GM19467 (cell line): ENCODE measurements at regions not wholly inside any gene's neighbourhood (a gene's known extent, or its start where the extent isn't known, plus 50 kb on each side); places are given as distances from the start of the nearest gene placed in this dataset.
"Not testable (repeated sequence)": the region's sequence is repeated elsewhere in the genome, so short reads cannot be mapped to it uniquely, and the experiment has no call there.

Experiments used
- ATAC-seq: cut with Tn5 transposase; IDR thresholded peaks from one replicate; pipeline ENCODE4 v1.9.1; 2021; ENCODE audit warnings: mild to moderate bottlenecking, moderate library complexity; ENCODE audit not compliant: unreplicated experiment

GRCh38 chr4:115292320-115293092 is 179.1 kb upstream of the NDST4 start:
- ATAC-seq, result peak; percentile 77

DNA sequence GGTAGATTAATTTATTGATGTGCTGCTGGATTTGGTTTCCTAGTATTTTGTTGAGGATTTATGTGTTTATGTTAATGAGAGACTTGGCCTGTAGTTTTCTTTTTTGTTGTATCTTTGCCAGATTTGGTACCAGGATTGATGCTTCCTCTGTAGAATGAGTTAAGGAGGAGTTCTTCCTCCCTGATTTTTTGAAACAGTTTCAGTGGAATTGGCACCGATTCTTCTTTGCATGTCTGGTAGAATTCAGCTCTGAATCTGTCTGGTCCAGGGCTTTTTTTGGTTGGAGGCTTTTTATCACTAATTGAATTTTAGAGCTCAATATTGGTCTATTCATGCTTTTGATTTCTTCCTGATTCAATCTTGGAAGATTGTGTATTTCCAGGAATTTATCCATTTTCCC is 174.0 kb upstream of the NDST4 start:
- no peak for ATAC-seq

- ATAC-seq, result no peak
Observed at GRCh38 chr4:115279330-115279729, 165.9 kb upstream of the NDST4 start.

DNA sequence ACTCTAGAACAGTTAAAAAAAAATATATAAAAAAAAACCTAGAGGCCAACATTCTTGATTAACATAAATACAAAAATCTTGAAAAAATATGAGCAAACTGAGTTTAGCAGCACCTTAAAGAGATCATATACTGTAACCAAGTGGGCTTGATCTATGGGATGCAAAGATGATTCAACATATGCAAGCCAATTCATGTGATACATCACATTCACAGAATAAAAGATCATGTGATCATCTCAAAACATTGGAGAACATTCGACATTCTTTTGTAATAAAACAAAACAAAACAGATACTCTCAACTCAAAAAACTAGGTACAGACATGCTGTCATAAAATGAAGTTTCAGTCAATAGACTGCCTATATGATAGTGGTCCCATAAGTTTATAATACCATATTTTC is 165.4 kb upstream of the NDST4 start:
- ATAC-seq, result no peak

- no peak for ATAC-seq
Observed at GRCh38 chr4:115275615-115276014, 162.2 kb upstream of the NDST4 start.

DNA sequence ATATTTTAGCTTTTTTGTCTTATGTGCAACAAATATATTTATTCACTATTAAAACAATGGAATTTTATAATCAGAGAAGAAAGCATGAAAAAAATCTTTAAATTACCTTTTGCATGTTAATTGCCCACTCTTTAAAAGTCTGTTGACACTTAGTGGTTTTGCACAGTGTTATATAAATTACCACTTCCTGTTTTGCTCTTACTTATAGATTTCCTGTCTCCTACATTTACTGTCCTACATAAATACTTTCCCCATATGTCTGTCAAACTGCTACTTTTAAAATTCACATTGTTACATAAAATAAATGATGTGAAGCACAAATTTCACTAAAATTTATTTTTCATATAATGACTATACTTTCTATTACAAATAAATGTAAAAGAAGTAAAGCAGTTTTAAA is 161.1 kb upstream of the NDST4 start:
- ATAC-seq, result peak; percentile 90

GRCh38 chr4:115272594-115272993 is 159.2 kb upstream of the NDST4 start:
- no peak for ATAC-seq

GRCh38 chr4:115272185-115272584 is 158.8 kb upstream of the NDST4 start:
- no peak for ATAC-seq

DNA sequence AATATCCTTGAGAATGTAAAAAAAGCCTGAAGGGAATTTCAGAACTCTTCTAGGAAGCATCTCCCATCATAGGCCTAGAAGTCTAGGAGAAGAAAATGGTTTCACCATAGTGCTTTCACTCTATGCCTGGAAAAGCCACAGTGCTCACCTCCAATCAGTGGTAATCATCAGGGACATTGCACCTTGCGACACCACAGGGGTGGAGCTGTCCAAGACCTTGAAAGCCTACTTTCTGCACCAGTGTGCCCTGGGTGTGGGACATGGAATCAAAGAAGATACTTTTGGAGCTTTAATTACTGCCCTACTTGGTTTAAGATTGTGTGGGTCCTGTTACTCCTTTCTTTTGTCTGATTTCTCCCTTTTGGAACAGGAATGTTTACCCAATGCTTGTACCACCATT is 146.8 kb upstream of the NDST4 start:
- no peak for ATAC-seq

DNA sequence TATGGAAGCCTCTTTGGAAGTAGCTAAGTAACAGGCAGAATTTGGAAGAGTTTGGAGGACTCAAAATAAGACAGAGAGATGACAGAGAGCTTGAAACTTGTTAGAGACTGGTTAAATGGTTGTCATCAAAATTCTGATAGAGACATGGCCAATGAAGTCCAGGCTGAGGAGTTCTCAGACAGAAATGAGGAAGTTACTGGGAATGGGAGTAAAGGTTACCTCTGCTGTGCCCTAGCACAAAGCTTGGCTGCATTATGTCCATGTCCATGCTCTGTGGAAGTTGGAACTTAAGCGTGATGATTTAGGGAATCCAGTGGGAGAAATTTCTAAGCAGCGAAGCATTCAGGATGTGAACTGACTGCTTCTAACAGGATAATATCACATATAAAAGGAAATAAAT is 146.2 kb upstream of the NDST4 start:
- ATAC-seq, result no peak

DNA sequence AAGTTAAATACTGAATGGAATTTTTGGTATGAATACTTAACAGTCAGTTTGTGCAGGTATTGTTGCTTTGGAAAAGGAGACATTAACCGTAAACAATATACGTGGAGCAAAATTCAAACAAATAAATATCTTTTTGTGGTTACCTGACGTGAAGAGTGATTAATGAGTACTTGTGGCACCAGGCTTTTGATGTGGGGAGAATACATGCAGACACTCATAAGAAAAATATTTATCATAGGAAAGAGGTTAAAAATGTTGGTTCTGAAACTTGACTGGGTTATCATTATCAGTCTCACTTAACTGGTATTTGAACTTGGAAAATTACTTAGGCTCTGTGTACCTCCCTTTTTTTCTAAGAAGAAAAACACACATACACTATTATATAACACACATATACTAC is 136.4 kb upstream of the NDST4 start:
- ATAC-seq, result no peak

DNA sequence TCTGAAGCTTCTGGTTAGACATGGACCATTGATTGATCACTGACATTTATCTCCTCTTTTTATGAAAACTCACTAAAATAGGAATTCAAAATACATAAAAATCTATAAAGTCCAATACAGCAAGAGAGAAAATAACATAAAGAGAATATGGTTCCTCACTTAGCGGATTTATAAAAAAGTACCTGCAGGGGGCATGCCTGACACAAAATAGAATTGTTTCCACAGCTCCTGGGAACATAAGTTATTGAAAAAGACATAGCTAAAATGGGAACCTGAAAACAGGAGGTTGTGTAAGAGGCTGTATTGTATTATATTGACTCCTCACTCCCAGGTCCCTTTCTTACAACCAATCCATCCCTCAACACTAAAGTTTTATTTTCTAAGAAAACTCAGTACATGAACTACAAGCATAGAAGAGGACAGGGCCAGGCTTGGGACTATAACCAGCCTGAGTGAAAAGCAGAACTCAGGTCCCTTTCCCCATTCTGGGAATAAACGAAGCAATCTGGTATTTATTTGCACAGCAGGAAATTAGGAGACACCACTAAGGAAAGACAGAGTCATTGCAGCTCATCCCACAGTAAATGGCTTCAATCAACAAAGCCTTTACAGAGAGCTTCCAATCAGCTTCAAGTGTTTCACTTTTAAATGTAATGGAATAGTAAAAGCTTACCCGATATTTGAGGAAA is 121.1 kb upstream of the NDST4 start:
- ATAC-seq, result peak; percentile 49

DNA sequence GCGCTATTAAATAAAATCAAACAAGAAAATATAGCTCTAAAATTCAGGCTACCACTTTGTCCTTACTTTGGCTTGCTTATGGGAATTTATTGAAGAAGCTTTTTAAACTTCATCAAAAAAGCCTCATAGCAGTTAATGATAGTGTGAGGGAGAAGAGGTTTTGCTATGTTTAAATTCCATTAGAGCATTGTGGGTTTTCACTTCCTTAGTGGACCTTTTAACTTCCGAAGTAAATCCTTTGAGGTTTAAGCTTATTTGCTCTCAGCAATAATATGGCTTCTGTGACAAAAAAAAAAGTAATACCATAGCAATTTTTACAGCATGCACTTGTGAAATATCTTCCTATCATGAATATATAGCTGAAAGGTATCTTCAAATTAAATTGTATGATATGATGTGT is 120.2 kb upstream of the NDST4 start:
- ATAC-seq, result no peak

DNA sequence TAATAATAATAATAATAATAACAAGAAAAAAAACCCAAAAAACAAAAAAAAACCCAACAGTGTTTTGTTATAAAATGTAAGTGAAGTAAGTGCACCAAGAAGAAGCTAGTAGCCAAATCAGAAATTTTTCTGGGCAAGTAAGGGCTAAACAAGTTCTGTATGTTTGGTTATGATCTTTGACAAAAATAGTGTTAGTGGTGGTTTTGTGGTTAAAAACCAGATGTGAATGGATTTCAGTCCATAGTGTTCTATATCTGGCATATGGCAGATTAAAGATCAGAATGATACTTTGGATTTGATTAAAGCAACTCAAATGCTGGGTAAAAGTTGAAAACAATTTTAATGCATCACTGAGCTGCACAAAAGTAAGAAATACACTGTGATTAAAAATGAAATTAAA is 116.5 kb upstream of the NDST4 start:
- ATAC-seq, result no peak

GRCh38 chr4:115228851-115229250 is 115.4 kb upstream of the NDST4 start:
- ATAC-seq, result no peak

DNA sequence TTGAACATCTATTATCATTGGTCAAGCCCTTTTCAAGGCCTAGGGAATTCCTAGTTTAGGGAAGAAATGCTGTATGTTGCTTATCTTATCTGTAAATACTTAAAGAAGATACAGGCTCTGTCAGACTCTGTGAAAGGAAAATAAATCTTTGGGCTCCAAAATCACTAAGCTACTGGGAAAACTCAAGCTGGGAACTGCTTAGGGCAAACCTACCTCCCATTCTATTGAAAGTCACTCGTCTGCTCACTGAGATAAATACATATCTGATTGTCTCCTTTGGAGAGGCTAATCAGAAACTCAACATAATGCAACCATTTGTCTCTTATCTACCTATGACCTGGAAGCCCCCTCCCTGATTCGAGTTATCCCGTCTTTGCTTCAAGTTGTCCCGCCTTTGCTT is 108.6 kb upstream of the NDST4 start:
- no peak for ATAC-seq

GRCh38 chr4:115219862-115220261 is 106.4 kb upstream of the NDST4 start:
- ATAC-seq, result no peak

- ATAC-seq, result no peak
Observed at GRCh38 chr4:115219315-115219860, 106.0 kb upstream of the NDST4 start.

DNA sequence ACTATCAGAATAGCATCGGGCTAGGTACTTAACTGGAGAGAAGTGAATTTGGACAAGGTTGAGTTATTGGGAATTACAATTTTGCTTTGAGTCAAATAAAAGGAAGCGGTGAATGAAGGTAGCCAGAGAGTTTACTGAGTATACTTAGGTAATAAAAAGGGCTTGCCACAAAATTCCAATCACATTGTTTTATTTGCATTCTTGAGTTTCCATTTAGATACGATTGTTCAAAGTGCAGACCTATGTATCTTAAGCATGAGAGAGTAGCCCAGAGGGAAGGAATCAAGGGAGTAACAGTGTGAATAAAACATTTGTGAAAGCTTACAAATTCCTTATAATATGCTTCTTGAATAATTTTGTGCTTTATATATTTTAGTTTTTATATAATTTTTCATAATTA is 102.5 kb upstream of the NDST4 start:
- no peak for ATAC-seq

DNA sequence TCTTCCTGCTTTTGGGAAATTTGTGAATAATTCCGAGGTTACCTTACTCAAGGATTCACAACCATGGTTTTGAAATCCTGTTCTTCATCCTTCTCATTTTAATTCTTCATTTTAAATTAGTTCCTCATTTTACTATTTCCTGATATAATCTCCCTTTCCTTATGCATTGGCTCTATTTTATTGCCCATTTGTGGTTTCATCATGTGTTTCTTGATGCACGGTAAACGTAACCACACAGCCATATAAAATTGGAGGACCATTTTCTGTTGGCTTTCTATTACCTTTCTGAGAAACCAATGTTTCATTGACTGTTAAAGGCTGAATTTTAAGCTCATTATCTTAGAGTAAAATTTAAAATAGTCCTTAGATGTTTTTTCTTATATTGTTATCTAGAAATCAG is 100.3 kb upstream of the NDST4 start:
- ATAC-seq, result no peak

GRCh38 chr4:115201042-115201330 is 87.6 kb upstream of the NDST4 start:
- no peak for ATAC-seq

DNA sequence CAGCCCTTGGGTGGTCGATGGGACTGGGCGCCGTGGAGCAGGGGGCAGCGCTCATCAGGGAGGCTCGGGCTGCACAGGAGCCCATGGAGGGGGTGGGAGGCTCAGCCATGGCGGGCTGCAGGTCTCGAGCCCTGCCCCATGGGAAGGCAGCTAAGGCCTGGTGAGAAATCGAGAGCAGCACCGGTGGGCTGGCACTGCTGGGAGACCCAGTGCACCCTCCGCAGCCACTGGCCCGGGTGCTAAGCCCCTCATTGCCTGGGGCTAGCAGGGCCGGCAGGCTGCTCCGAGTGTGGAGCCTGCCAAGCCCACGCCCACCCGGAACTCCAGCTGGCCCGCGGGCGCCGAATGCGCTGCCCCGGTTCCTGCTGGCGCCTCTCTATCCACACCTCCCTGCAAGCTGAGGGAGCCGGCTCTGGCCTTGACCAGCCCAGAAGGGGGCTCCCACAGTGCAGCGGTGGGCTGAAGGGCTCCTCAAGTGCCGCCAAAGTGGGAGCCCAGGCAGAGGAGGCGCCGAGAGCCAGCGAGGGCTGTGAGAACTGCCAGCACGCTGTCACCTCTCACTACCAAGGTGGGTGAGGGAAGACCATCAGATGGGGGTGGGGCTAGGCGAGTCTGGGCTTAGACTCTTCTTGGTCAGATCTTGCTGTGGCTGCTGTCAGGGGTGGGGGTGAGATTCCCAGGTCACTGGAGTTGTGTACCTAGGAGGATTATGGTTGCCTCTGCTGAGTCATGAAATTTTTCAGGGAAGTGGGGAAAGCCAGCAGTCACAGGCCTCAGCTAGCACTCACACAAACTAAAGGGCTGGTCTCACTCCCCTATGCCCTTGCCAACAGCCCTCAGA is 87.0 kb upstream of the NDST4 start:
- ATAC-seq, result not testable (repeated sequence)
